ENCODE measurements at regions not wholly inside any gene's neighbourhood (a gene's known extent, or its start where the extent isn't known, plus 50 kb on each side); places are given as distances from the start of the nearest gene placed in this dataset.

DNA sequence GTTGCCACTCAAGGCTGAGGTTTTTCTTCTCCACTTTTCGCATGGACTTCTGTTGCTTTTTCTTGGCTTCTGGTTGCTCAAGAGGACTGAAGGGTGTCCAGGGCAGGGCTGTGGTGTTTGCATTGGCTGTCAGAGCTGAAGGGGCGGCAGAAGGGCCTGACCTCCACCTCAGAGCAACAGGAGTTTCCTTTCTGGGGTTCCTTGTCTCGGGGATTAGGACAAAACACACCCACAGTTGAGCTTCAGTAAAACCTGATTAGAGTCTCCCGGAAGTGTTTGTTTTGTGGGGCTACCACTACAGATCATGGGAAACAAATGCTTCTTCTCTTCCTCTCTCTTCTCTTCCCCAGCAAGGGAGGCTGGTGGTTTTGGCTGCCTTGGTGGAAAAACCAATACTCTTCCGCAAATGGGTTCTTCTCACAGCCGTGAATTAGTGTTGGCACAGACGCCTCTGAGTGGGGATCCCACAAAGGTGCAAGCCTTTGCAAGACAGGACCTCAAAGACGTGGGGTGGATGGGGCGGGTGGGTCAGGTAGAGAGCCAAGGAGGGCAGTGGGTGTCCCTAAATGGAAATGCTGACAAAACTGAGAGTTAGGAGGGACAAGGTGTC, 317.7 kb upstream of the TBX3 start:
- TF ChIP-seq, protein P1, sequence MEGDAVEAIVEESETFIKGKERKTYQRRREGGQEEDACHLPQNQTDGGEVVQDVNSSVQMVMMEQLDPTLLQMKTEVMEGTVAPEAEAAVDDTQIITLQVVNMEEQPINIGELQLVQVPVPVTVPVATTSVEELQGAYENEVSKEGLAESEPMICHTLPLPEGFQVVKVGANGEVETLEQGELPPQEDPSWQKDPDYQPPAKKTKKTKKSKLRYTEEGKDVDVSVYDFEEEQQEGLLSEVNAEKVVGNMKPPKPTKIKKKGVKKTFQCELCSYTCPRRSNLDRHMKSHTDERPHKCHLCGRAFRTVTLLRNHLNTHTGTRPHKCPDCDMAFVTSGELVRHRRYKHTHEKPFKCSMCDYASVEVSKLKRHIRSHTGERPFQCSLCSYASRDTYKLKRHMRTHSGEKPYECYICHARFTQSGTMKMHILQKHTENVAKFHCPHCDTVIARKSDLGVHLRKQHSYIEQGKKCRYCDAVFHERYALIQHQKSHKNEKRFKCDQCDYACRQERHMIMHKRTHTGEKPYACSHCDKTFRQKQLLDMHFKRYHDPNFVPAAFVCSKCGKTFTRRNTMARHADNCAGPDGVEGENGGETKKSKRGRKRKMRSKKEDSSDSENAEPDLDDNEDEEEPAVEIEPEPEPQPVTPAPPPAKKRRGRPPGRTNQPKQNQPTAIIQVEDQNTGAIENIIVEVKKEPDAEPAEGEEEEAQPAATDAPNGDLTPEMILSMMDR (IDR thresholded peaks at IDR 0.05; ENCODE audit: borderline replicate concordance, insufficient read depth, low read depth, low read length): no peak
- no peak overlapping the region for H3K4me3 ChIP-seq (ENCODE audit: low read depth, low read length)

DNA sequence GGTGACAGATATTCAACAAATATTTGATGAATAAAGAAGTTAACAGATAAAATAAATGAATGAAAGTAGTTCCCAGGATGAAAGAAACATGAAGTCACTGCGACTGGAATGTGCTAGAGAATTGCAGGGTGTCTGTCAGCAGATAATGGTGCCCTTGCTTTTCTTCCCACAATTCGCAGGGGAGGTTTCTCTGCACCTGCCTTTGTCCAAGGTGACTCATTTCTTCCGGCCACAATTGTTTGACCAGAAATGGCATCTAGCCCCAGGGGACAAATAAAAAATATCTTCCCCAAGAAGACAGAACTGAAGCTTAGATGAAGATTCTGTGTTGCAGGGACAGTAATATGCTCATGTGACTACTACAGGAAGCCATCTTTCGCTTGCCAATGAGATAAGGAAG, 316.1 kb upstream of the TBX3 start:
- TF ChIP-seq, protein P1 (IDR thresholded peaks at IDR 0.05; ENCODE audit: borderline replicate concordance, insufficient read depth, low read depth, low read length): no peak
- no peak overlapping the region for H3K4me3 ChIP-seq (ENCODE audit: low read depth, low read length)

DNA sequence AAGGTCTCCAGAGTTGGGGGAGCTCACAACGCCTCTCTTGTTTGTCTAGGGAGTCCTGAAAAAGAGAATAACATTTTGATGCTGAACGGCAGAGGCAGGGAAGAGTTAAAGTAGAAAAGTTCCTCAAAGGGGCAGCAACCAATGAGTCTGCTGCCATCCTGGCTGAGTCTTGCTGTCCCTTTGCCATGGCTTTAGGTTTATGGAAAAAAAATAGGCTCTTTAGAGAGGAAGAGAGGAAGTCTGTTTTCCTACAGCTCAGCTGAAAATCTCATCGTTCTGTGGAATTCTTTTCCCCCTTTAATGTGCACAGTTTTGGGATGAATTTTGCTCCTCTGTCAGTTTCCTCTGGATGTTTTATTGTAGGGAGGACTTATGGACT, 314.8 kb upstream of the TBX3 start:
- TF ChIP-seq, protein P1 (IDR thresholded peaks at IDR 0.05; ENCODE audit: borderline replicate concordance, insufficient read depth, low read depth, low read length): no peak
- H3K4me3 ChIP-seq (ENCODE audit: low read depth, low read length): no peak overlapping the region

DNA sequence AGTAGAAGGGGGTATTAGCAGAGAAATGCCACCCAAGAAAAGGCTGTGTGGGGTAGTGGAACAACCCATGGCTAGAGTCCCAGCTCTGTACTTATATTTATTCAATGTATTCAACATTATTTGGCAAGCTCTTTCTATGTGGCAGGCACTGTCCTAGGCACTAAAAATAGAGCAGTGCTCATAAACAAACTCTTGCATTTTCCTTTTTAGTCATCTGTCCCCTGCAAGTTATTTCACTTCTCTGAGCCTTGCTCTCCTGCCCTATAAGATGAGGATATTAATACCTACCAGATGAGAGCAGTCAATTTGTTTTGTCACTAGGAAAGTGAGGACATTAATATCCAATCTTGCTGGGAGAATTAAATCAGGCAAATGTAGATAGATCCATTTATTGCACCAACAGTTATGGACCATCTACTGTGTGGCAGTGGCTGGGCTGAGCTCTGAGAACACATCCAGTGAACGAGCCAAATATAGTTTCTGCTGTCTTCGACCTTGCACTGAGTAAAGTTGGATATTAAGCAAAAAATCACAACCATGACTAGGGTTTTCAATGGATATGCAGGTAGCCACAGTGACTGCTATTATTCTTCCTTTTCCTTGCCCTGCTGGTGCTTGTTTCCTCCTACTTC, 314.3 kb upstream of the TBX3 start:
- H3K4me3 ChIP-seq (ENCODE audit: low read depth, low read length): no peak overlapping the region
- TF ChIP-seq, protein P1 (IDR thresholded peaks at IDR 0.05; ENCODE audit: borderline replicate concordance, insufficient read depth, low read depth, low read length): no peak

DNA sequence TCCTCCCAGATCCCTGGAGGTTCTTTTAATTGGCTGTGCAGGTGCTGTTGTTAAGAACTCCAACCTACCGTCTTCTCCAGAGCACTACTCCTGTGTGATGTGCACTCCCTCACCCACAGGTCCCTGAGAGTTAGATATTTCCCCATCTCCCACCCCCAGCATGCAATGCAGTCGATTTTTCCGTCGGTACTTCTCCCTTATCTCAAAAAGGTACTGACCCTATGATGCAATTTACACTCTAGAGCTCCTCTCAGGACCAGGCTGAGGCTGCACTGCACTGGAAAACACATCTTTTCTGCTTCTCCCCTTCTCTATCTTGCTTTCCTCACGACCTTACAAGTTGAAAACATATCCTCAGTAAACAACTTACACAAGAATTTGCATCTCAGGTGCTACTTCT, 312.4 kb upstream of the TBX3 start:
- TF ChIP-seq, protein P1 (IDR thresholded peaks at IDR 0.05; ENCODE audit: borderline replicate concordance, insufficient read depth, low read depth, low read length): no peak
- no peak overlapping the region for H3K4me3 ChIP-seq (ENCODE audit: low read depth, low read length)

DNA sequence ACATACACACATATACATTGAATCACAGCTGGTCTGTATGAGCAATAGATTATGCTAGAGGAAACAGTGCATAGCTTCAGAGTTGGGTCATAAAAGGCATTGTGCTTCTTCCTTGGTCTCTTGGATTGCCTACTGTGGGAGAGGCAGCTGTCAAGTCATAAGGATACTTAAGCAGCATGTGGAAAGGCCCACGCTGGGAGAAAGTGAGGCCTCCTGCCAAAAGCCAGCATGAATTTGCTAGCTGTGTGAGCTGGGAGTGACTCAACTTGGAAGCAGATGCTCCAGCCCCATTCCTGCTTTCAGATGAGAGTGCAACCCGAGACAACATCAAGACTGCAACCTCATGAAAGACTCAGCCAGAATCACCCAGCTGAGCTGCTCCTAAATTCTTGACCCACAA, 311.9 kb upstream of the TBX3 start:
- H3K4me3 ChIP-seq (ENCODE audit: low read depth, low read length): no peak overlapping the region
- TF ChIP-seq, protein P1 (IDR thresholded peaks at IDR 0.05; ENCODE audit: borderline replicate concordance, insufficient read depth, low read depth, low read length): no peak

DNA sequence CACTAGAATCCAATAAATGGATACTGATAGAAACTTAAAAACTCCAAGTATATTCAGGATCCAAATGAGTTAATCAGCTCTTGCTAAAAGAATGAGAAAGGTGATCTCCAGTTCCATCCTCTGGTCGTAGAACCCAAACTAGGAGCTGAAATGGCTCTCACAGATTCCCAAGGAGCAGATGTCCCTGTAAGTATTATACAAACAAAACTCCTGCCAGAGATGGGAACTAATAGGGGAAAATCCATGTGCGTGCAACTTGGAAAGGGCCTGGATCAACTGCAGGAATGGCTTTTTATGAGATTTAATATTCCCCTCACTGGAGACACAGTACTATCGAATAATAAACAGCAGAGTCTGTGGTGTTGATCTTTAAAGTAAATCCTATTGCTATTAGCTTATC, 309.2 kb upstream of the TBX3 start:
- H3K4me3 ChIP-seq (ENCODE audit: low read depth, low read length): no peak overlapping the region
- TF ChIP-seq, protein P1 (IDR thresholded peaks at IDR 0.05; ENCODE audit: borderline replicate concordance, insufficient read depth, low read depth, low read length): no peak

All from GM12875 (cell line).